GM18520 (cell line): ENCODE measurements at regions not wholly inside any gene's neighbourhood (a gene's known extent, or its start where the extent isn't known, plus 50 kb on each side); places are given as distances from the start of the nearest gene placed in this dataset.

Experiments used
- ATAC-seq: cut with Tn5 transposase; IDR thresholded peaks from one replicate; pipeline ENCODE4 v1.9.1; 2021; ENCODE audit not compliant: unreplicated experiment

DNA sequence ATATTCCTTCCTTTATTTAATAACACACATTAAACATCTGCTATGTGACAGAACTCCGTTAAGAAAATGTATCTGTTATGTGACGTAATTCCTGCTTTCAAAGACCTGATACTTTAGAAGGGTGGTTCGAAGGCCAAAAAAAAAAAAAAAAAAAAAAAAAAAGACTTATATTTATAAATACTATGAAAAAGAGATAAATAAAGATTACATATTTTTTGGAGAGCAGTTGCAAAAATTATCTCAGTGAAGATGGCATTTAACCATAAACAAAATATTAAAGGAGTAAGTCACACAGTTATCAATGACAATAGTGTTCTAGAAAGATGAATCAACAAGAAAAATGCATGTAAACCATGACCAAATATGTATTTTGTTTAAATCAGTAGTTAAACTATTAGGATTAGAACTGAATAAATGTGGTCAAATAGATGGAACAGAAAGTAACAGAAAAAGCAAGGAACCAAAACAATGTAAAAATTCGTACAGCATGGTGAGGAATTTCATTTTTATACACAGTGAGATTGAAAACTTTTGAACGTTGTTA lies 612.3 kb upstream of the SLITRK5 start:
- no peak for ATAC-seq

DNA sequence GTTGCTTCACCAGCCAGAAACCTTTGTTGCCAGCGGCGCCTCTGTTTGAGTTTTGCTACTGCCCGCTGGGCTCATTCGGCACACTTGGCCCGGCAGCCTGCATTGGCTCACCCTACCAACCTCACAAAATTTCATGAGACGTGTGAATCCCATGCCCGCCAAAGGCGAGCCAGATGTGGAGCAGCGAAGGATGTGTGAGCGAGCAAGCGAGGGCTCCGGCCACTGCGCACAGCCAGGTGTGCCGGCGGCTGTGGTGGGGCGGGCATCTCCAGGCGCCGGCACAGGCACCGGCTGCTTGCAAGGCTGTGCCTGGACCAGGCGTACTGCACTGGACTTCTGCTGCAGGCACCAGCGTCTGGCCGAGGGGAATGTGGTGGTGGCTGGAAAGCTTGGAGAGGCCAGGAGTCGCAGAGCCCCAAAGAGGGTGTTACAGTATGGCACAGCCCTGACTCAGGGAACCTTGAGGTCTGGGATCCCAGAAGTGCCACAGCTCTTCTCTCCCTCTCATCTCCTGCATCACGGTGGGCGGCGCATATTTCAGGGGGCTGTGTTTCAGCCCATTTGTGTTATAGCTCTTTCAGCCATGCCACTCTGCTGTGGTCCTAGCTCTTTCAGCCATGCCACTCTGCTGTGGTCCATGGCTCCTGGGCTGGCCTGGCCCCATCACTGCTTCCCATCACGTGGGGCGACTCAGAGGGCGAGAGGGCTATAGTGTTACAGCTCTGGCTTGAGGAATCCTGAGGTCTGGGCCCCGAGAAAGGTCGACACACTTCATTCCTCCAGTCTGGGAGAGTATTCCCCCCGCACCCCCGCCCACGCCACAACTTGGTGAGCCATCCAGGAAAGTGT lies 592.0 kb upstream of the SLITRK5 start:
- no peak for ATAC-seq

DNA sequence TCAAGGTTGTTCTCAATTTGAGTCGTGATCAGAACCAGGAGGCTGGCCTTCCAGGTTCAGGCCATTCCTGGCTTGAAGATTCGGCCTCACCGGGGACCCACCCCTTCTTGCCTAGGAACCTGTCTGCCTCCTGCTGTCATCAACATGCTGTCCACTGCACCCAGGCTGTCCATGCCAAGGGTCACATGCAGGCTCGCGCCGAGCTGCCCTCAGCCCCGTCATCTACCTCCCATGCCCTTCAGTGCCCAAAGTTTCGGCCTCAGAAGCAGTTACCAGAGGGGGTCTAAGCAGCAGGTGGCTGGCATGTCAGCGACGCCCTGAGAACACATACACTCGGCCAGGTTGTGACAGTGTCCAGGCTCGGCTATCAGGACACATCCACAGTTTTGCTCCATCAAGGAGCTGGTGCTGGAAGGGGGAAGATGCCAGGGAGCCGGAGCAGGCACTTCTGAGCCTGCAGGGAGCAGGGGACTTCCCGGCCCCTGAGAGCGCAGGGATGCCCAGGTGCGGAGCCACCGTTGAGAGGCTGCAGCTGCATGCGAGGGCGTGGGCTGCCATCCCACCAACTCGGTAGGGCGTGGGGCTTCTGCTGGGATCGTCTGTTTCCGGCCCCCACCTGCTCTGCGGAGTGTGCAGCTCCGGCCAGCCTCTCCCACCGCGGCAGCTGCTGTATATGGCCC lies 590.9 kb upstream of the SLITRK5 start:
- ATAC-seq = no peak

DNA sequence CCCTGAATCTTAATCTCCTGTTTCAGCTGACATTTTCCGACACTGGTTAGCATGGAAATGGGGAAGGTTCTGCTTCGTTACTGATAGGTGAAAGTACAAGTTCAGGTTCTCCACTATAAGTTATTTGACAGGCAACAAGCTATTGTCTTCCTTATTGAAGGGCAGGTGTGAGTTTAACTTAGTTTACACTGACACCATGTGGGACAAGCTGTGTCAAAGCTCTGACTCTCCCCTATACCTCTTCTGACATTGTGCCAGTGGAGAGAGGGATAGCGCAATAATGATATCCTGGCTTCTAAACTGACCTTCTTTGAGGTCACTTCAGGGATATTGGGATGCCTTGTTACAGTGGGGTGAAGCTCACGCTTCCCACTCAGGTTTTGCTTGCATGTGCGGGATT lies 587.0 kb upstream of the SLITRK5 start:
- ATAC-seq = no peak

DNA sequence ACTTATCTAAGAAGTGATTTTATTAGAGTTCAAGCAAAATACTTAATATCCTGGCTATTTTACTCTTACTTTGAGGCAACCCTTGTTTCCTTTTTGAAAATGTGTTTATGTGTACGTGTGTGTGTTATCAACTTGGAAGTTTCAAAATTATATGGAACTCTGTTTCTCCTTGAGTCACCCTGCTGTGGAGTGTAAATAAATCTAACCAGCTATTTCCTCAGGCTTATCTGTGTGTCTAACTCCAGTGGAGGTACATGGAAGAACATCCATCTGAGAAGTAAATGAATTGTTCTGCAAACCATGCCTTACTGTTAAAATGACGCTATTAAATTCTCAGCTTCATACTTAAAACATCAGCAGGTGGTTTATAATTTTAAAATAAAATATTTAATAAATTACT lies 583.4 kb upstream of the SLITRK5 start:
- no peak for ATAC-seq

DNA sequence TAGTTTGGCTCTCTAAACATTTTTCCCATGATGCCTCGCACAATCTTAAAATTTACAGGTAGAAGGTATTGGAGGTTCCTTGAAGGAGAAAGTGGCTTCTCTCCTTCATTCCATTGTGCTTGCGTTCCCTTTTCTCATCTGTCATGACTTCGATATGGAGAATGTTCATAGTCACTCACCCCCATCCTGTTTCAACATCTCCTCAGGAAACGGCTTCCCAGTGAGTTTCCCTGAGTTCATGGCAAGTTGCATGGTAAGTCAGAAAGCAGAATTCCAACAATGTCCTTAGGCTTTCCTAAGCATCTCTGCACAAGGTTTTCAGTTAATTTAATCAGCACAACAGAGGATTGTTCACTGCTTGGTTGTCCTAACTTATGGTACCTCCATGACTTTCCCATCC lies 581.8 kb upstream of the SLITRK5 start:
- no peak for ATAC-seq

DNA sequence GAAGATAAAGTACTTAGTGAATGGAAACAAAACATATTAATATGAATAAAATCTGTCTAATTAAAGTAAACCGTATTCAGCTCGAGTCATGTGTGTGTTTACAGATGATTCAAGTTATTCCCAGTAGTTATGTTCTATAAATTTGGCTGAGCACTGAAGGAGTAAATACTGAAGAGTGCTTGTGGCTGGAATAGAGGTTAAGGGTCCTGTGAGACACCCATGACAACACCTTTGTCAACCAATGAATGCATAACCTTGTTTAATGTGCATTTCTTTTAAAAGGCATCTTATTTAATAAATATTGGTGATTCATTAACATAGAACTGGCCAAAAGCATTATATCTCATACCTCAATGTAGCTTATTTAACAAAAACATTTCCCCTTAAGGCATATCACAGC lies 577.8 kb upstream of the SLITRK5 start:
- ATAC-seq = no peak

DNA sequence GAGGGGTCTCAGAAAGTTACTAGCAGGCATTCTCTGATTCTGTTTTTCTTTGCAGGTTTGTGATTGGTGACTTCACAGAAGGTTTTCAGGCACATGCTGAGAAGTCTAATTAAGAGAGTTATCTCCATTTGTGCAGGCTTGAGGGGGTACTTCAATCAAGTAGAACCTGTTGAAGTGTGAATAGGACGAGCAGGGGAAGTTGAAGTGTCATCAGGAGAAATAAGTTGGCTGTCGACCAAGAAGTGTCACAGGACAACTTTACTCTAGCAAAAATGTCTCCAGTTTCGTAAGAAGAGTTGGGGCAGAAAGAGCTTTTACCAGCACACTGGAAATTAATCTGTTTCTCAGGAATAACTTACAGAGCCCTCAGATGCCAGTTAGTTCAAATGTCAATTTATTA lies 576.5 kb upstream of the SLITRK5 start:
- no peak for ATAC-seq

DNA sequence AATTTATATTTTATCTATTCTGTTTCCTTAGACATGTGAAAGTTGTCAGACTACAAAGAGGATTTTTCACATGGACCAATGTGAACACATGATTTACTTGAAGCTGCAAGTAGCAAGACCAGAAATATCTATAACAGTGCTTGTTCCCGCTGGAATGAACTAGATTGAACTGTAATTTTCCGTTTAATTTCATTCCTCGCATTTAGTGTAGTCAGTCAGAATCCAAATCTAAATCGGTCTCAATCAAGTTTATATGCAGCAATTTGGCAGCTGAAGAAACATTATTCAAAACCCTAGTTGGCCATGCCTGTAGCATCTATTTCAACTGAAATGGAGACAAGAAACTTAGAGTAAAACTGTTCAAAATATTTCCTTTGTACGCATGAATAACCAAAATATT lies 570.7 kb upstream of the SLITRK5 start:
- no peak for ATAC-seq

DNA sequence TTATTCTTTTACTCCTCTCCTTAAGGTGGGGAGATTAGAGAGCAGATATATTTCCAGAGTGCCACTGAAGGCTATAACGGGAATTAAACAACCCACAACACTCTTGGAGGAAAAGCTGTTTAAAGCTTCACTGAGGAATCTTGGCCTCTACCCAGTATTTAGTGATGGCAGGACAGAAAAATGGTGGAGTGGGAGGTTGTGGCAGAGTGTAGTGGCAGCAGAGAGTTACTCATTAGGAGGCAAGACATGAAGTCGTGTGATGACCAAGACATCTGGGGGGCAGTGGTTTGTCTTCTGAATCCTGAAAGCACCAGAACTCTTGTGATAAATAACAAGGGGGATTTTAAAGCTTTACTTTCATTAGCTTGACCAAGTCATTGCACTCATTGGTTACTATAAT lies 563.5 kb upstream of the SLITRK5 start:
- ATAC-seq = no peak

DNA sequence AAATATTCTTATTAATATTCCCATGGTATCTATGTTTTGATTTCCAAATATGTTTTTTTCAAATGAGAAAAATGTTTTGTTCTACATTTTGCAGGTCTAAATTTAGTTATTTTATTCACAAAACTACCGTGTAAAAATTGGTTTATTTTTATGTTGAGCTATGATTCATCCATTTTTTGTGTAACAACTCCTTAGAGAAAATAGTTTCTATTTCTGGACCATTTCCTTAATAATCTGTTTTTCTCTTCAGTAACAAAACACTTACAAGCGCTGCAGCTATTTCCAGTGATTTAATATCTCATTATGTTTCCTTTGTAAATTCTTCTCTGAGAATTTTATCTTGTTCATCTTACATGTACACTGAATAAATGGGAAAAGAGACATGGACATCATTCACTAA lies 550.7 kb upstream of the SLITRK5 start:
- no peak for ATAC-seq

DNA sequence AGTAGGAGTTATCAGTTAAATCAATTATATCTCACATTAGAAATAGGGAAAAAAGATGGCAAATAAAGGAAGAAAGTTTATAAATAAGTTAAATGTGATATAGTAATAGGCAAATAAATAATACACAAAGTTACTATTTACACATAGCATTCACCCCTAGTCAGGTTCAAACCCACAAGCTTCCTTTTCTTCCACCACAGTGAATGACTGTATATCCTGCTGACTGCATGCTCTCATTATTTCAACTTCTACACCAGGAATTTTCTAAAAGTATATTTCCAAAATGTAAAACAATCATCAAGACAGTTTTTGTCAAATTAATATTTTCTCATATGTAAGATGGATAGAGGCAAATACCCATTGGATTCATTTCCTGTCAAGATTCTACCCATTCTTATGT lies 548.6 kb upstream of the SLITRK5 start:
- no peak for ATAC-seq

DNA sequence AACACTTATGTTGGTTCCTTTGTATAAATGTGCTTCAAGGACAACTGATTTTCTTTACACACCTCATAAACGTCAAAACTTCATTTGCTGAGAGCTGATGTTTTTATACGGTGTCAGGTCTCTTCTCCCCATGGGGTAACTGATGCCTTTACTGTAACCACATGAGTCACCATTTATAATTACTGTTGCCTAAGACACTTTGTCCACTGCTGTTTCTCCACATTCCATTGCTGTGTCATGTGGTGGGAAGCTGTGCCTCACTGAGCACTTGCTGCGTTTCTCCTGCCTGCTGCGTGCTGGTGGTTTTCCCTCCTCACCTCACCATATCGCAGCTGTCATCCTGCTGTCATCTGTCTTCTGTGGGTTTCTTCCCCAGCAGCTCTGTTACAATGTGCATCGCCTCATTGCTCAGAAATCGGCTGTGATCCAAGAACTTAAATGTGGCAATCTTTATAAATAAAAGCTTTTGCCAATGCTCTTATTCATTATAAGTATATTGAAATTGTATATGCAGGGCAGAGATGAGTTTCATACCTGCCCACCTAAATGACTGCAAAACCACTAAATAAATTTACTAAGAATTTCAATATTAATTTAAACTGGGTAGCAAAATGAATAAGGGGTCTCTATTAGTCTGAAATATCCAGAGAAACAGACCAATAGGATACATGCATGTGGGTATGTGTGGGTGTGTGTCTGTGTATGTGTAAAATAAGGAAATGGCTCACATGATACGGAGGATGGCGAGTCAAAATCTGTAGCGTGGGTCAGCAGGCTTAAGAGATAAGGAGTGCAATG lies 547.0 kb upstream of the SLITRK5 start:
- no peak for ATAC-seq

DNA sequence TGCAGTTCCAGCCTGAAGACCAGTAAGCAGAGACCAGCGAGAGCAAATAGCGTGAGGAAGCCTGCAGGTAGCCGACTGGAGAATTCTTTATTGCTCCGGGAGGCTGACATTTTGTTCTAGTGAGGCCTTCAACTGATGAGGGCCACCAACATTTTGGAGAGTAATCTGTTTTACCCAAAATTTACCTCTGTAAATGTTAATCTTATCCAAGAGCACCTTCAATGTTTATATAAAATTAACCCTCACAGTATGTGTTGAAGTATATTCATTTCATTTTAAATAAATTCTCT lies 546.4 kb upstream of the SLITRK5 start:
- ATAC-seq = no peak

DNA sequence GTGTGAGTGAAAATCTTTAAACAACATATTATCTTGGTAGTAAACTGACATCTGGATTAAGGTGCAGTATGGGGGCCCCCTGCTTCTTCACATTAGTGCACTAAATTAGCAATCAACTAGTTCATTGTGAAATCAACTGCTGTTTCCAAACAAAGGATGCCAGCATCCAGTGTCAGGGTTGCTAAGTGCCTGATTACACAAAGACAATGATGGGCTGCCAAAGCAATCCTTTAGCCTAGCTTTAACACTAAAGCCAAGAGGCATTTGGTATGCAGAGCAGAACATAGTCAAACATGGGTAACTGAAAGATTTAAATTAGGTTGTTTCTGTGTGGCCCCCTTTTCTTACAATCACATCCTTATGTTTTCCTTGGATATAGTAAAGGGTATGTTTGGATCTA lies 543.1 kb upstream of the SLITRK5 start:
- ATAC-seq = no peak

DNA sequence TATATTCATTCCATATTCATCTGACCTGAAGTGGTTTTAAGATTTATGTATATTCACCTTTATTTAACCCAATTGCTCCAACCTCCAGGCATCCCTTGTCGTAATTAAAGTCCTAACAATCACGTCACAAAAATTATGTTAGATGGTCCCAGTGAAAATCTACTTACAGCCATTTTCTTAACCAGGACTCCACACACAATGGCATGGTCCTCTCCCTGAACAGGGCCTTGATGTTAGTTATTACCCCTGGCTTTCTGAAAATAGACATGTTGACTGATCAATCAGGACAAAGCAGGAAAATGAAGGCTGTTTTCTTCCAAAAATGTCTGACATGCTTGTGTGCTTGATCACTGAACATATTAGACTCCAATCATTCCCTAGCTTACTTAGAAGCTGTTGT lies 542.7 kb upstream of the SLITRK5 start:
- no peak for ATAC-seq

DNA sequence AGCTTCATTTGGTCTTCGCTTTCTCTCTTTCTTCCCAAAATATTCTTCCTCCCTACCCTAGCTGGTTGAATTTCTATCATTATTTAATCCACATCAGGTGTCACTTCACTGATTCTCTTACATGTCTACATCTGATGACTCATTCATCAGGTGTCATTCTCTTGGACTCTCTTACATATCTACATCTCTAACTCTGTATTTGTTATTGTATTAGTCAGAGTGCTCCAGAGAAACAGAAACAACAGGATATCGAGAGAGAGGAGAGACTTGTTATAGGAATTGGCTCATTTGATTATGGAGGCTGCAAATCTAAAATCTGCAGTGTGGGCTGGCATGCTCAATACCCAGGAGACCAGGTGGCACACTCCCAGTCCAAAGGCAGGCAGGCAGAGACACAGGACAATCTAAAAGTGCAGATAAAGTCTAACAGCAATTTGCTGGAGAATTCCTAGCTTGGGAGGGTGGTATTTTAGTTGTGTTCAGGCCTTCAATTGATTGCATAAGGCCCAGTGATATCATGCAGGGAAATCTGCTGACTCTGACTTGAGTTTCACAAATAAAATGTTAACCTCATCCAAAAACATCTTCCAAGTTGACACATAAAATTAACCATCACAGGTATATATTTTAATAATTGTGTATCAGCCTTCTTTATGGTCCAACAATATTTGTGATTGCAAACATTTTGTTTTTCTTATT lies 541.4 kb upstream of the SLITRK5 start:
- no peak for ATAC-seq

DNA sequence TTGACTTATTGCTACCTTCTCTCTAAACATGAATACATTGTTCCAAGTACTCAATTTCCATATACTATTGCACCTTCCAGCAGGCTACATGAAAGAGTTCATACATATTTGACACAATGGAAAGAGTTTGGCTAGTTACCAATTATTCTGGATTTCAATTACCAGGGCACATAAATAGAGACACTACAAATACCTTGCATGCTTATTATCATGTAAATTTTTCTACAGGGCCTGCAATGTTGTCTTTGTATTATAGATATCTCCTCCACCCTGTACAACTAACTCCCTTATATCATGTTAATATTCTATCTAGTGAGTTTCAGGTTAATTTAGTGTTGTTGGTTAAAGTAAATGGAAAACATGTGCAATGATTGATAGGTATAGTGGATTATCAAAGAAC lies 540.7 kb upstream of the SLITRK5 start:
- no peak for ATAC-seq

DNA sequence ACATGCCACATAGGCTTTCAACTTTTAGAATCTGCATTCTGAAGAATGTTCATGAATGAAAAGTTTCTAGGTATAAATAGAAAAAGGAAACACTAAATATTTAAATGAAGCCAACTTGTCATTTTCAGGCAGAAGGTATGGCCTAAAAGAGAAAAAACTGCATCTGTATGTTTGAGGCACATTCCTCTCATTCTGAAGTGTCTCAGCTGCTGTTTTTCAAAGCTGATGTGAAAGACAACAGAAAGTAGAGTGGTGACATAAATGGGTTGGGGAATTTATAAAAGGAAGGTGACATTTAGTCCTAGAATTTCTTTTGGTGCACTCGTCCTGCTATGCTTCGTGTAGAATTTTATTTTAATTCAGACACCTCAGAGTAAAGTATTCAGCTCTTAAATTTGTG lies 539.6 kb upstream of the SLITRK5 start:
- ATAC-seq = no peak

DNA sequence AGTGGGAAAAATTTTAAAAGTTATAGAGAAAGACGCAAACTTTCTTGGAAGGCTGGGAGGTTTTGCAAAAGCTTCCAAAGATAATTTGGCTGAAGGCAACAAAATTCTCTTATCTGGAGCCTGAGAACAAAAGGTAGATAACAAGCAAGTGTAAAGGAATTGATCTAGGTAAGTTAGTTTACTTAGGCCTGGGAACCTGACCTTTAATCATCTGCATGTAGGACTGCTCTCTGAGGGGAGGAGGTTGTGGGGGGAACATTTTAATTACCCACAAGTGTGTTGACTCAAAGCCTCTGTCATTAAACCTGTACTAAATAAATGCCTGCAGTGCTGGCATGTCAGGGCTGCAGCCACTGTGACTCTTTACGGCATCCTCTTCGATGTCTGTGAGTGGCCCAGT lies 532.3 kb upstream of the SLITRK5 start:
- ATAC-seq = no peak

DNA sequence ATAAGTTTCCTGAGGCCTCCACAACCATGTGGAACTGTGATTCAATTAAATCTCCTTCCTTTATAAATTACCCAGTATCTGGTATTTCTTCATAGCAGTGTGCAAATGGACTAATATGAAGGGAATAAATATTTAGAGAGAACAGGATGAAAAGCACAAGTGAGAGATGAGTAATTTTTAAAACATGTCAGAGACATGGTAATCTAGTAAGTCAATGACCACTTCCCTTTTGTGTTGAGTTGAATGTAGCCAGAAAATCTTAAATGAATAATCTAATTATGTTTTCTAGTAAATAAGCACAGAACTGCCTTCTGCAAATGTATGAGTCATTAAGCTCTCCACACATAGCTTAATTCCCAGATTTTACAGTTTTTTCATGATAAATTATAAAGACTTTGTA lies 524.1 kb upstream of the SLITRK5 start:
- ATAC-seq = no peak
